ENCODE measurements at regions not wholly inside any gene's neighbourhood (a gene's known extent, or its start where the extent isn't known, plus 50 kb on each side); places are given as distances from the start of the nearest gene placed in this dataset.

- no peaks in the 10 kb centered on the region for H3K36me3 ChIP-seq (ENCODE audit: control insufficient read depth, insufficient read depth, low read length)
- no peak overlapping the region for H3K9ac ChIP-seq (ENCODE audit: low read length)
- no peak overlapping the region for H3K4me3 ChIP-seq (ENCODE audit: low read depth, low read length)
- H3K9me3 ChIP-seq (ENCODE audit: control insufficient read depth, insufficient read depth, low read depth, low read length) = peaks cover 9% of the 10 kb centered on the region; the same call in 1 of the 2 replicates
- H3K27ac ChIP-seq (ENCODE audit: low read depth, low read length) = no peak overlapping the region
- H3K4me1 ChIP-seq (ENCODE audit: control insufficient read depth, insufficient read depth, low read length) = no peaks in the 10 kb centered on the region
- H3K27me3 ChIP-seq (ENCODE audit: control insufficient read depth, insufficient read depth, low read length) = no peaks in the 10 kb centered on the region
These were observed 60.3 kb upstream of the KRR1 start for GRCh38 chr12:75571656-75572205.

GRCh38 chr12:75571204-75571603 is 59.8 kb upstream of the KRR1 start:
- peaks cover 13% of the 10 kb centered on the region for H3K9me3 ChIP-seq (ENCODE audit: control insufficient read depth, insufficient read depth, low read depth, low read length)
- H3K9ac ChIP-seq (ENCODE audit: low read length) = no peak overlapping the region
- no peaks in the 10 kb centered on the region for H3K4me1 ChIP-seq (ENCODE audit: control insufficient read depth, insufficient read depth, low read length)
- H3K27me3 ChIP-seq (ENCODE audit: control insufficient read depth, insufficient read depth, low read length) = no peaks in the 10 kb centered on the region
- H3K4me3 ChIP-seq (ENCODE audit: low read depth, low read length) = no peak overlapping the region
- no peak overlapping the region for H3K27ac ChIP-seq (ENCODE audit: low read depth, low read length)
- no peaks in the 10 kb centered on the region for H3K36me3 ChIP-seq (ENCODE audit: control insufficient read depth, insufficient read depth, low read length)

GRCh38 chr12:75568801-75569200 is 57.4 kb upstream of the KRR1 start:
- Histone ChIP-seq H3K36me3 (ENCODE audit: control insufficient read depth, insufficient read depth, low read length) (no peaks in the 10 kb centered on the region), H3K9me3 (ENCODE audit: control insufficient read depth, insufficient read depth, low read depth, low read length) (peaks cover 29% of the 10 kb centered on the region), H3K27me3 (ENCODE audit: control insufficient read depth, insufficient read depth, low read length) (no peaks in the 10 kb centered on the region), H3K9ac (ENCODE audit: low read length) (no peak overlapping the region), H3K4me1 (ENCODE audit: control insufficient read depth, insufficient read depth, low read length) (no peaks in the 10 kb centered on the region), H3K27ac (ENCODE audit: low read depth, low read length) (no peak overlapping the region), H3K4me3 (ENCODE audit: low read depth, low read length) (no peak overlapping the region)

- Histone ChIP-seq H3K4me1 (ENCODE audit: control insufficient read depth, insufficient read depth, low read length) (no peaks in the 10 kb centered on the region), H3K27ac (ENCODE audit: low read depth, low read length) (no peak overlapping the region), H3K4me3 (ENCODE audit: low read depth, low read length) (no peak overlapping the region), H3K36me3 (ENCODE audit: control insufficient read depth, insufficient read depth, low read length) (no peaks in the 10 kb centered on the region), H3K27me3 (ENCODE audit: control insufficient read depth, insufficient read depth, low read length) (no peaks in the 10 kb centered on the region), H3K9me3 (ENCODE audit: control insufficient read depth, insufficient read depth, low read depth, low read length) (peaks cover 29% of the 10 kb centered on the region), H3K9ac (ENCODE audit: low read length) (no peak overlapping the region)
These were observed 57.0 kb upstream of the KRR1 start for GRCh38 chr12:75568393-75568792.

GRCh38 chr12:75565795-75566194 is 54.4 kb upstream of the KRR1 start:
- H3K36me3 ChIP-seq (ENCODE audit: control insufficient read depth, insufficient read depth, low read length) = no peaks in the 10 kb centered on the region
- H3K27me3 ChIP-seq (ENCODE audit: control insufficient read depth, insufficient read depth, low read length) = no peaks in the 10 kb centered on the region
- no peak overlapping the region for H3K9ac ChIP-seq (ENCODE audit: low read length)
- no peak overlapping the region for H3K27ac ChIP-seq (ENCODE audit: low read depth, low read length)
- H3K9me3 ChIP-seq (ENCODE audit: control insufficient read depth, insufficient read depth, low read depth, low read length) = peaks cover 22% of the 10 kb centered on the region
- H3K4me3 ChIP-seq (ENCODE audit: low read depth, low read length) = no peak overlapping the region
- no peaks in the 10 kb centered on the region for H3K4me1 ChIP-seq (ENCODE audit: control insufficient read depth, insufficient read depth, low read length)

- no peaks in the 10 kb centered on the region for H3K36me3 ChIP-seq (ENCODE audit: control insufficient read depth, insufficient read depth, low read length)
- no peak overlapping the region for H3K4me3 ChIP-seq (ENCODE audit: low read depth, low read length)
- no peak overlapping the region for H3K9ac ChIP-seq (ENCODE audit: low read length)
- H3K27me3 ChIP-seq (ENCODE audit: control insufficient read depth, insufficient read depth, low read length) = no peaks in the 10 kb centered on the region
- H3K27ac ChIP-seq (ENCODE audit: low read depth, low read length) = no peak overlapping the region
- no peaks in the 10 kb centered on the region for H3K4me1 ChIP-seq (ENCODE audit: control insufficient read depth, insufficient read depth, low read length)
- peaks cover 22% of the 10 kb centered on the region for H3K9me3 ChIP-seq (ENCODE audit: control insufficient read depth, insufficient read depth, low read depth, low read length)
These were observed 53.4 kb upstream of the KRR1 start for GRCh38 chr12:75564852-75565251.

- H3K9ac ChIP-seq (ENCODE audit: low read length) = no peak overlapping the region
- H3K4me3 ChIP-seq (ENCODE audit: low read depth, low read length) = no peak overlapping the region
- no peaks in the 10 kb centered on the region for H3K36me3 ChIP-seq (ENCODE audit: control insufficient read depth, insufficient read depth, low read length)
- H3K4me1 ChIP-seq (ENCODE audit: control insufficient read depth, insufficient read depth, low read length) = no peaks in the 10 kb centered on the region
- no peaks in the 10 kb centered on the region for H3K27me3 ChIP-seq (ENCODE audit: control insufficient read depth, insufficient read depth, low read length)
- H3K27ac ChIP-seq (ENCODE audit: low read depth, low read length) = no peak overlapping the region
- H3K9me3 ChIP-seq (ENCODE audit: control insufficient read depth, insufficient read depth, low read depth, low read length) = peaks cover 22% of the 10 kb centered on the region
These were observed 53.0 kb upstream of the KRR1 start for GRCh38 chr12:75564398-75564797.

GRCh38 chr12:75563351-75563750 is 51.9 kb upstream of the KRR1 start:
- no peaks in the 10 kb centered on the region for H3K4me1 ChIP-seq (ENCODE audit: control insufficient read depth, insufficient read depth, low read length)
- H3K36me3 ChIP-seq (ENCODE audit: control insufficient read depth, insufficient read depth, low read length) = no peaks in the 10 kb centered on the region
- no peak overlapping the region for H3K27ac ChIP-seq (ENCODE audit: low read depth, low read length)
- H3K9me3 ChIP-seq (ENCODE audit: control insufficient read depth, insufficient read depth, low read depth, low read length) = peaks cover 22% of the 10 kb centered on the region
- no peak overlapping the region for H3K4me3 ChIP-seq (ENCODE audit: low read depth, low read length)
- no peak overlapping the region for H3K9ac ChIP-seq (ENCODE audit: low read length)
- no peaks in the 10 kb centered on the region for H3K27me3 ChIP-seq (ENCODE audit: control insufficient read depth, insufficient read depth, low read length)

- H3K4me3 ChIP-seq (ENCODE audit: low read depth, low read length) = no peak overlapping the region
- no peak overlapping the region for H3K27ac ChIP-seq (ENCODE audit: low read depth, low read length)
- H3K4me1 ChIP-seq (ENCODE audit: control insufficient read depth, insufficient read depth, low read length) = no peaks in the 10 kb centered on the region
- no peaks in the 10 kb centered on the region for H3K36me3 ChIP-seq (ENCODE audit: control insufficient read depth, insufficient read depth, low read length)
- H3K27me3 ChIP-seq (ENCODE audit: control insufficient read depth, insufficient read depth, low read length) = no peaks in the 10 kb centered on the region
- H3K9me3 ChIP-seq (ENCODE audit: control insufficient read depth, insufficient read depth, low read depth, low read length) = peaks cover 20% of the 10 kb centered on the region
- no peak overlapping the region for H3K9ac ChIP-seq (ENCODE audit: low read length)
These were observed 50.5 kb upstream of the KRR1 start for GRCh38 chr12:75561921-75562320.
